NCI-H1092 (cell line): ENCODE measurements at regions not wholly inside any gene's neighbourhood (a gene's known extent, or its start where the extent isn't known, plus 50 kb on each side); places are given as distances from the start of the nearest gene placed in this dataset.
"Not testable (repeated sequence)": the region's sequence is repeated elsewhere in the genome, so short reads cannot be mapped to it uniquely, and the experiment has no call there.

Source experiments
- DNase-seq: peaks from one replicate; lab custom pipeline; 2025; lab: John Stamatoyannopoulos, UW

GRCh38 chrX:140447150-140447549 is 57.7 kb downstream of the SOX3 start:
- DNase-seq: no peak

GRCh38 chrX:140440876-140441275 is 64.0 kb downstream of the SOX3 start:
- no peak for DNase-seq

GRCh38 chrX:140439476-140439875 is 65.4 kb downstream of the SOX3 start:
- DNase-seq: no peak

- DNase-seq: no peak
Observed at GRCh38 chrX:140434347-140434746, 70.5 kb downstream of the SOX3 start.

- no peak for DNase-seq
Observed at GRCh38 chrX:140433582-140433981, 71.3 kb downstream of the SOX3 start.

GRCh38 chrX:140432346-140433175 is 72.3 kb downstream of the SOX3 start:
- no peak for DNase-seq

DNA sequence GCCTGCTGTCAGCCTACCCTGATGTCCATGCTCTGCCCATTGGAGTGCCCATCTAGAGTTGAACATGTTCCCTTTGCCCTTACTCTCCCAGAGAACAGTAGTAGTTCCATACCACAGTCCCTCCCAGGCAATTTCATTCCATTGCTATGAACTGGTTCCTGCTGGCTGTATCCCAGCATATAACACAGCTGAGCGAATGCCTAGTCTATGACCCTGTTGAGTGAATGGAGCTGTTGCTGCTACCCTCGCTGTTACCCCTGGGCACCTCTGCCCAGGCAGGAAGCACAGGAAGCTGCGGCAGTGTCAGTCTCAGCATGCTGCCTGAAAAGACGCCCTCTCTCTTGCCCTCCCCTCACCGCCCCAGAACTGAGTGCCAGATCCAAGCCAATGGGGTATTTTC is 73.3 kb downstream of the SOX3 start:
- no peak for DNase-seq

GRCh38 chrX:140425712-140426395 is 79.0 kb downstream of the SOX3 start:
- no peak for DNase-seq

DNA sequence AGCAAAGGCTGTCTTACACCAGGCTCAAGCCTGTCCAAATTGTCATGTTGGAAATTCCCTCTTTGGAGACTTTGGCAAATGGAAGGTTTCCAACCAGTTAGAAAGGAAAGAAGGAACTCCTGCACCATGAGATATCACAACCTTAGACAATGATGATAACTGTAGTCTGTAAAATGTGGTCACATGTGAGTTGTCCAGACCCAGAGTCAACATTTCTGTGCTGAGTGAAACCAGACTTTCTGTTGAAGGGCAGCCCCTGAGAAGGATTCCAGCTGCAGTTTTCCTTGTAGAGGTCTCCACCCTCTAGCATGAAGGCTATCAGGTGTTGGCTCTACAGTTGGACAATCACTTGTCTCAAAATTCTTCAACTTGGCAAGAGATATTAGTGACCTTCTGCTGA is 82.4 kb downstream of the SOX3 start:
- DNase-seq: no peak

- not testable (repeated sequence) for DNase-seq
Observed at GRCh38 chrX:140402131-140402530, 102.7 kb downstream of the SOX3 start.

- DNase-seq: not testable (repeated sequence)
Observed at GRCh38 chrX:140396326-140396725, 108.5 kb downstream of the SOX3 start.

- DNase-seq: no peak
Observed at GRCh38 chrX:140393507-140393906, 111.4 kb downstream of the SOX3 start.

DNA sequence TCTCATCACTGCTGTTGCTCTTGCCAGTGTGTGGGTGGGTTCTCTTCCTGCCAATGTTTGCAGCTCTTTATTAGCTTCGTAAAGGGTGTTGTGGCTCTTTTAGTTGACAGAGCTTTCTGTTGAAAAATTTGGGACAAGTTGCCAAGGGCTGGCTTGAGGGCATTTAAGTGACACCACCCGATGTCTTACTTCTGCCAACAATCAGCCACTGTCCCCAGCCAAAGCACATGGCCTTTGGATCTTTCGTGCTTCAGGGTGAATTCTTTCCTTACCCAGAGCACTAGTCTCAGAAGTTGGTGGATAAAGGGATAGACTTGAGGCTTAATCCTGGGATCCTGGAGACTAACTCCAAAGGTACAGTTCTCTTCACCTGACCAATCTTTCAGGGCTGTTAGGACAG is 113.6 kb downstream of the SOX3 start:
- no peak for DNase-seq

DNA sequence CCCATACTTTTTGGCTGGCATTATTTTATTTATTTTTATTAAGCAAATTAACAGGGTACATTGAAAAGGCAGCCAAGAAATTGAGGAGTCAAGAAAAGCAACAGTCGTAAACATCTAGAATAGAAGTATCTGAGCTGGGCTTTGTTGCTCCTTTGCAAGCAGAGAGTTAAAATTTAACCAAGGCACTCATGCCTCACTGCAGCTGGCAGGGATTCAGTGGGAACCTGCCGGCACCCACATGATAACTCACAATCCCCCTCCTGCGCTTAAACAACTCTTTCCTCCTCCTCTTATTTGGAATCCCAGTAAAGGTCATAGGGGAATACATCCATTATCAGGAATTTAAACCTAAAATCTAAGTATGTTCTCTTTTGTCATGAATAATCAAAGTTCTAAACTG is 115.5 kb downstream of the SOX3 start:
- no peak for DNase-seq

GRCh38 chrX:140362861-140363260 is 142.0 kb downstream of the SOX3 start:
- DNase-seq: no peak

DNA sequence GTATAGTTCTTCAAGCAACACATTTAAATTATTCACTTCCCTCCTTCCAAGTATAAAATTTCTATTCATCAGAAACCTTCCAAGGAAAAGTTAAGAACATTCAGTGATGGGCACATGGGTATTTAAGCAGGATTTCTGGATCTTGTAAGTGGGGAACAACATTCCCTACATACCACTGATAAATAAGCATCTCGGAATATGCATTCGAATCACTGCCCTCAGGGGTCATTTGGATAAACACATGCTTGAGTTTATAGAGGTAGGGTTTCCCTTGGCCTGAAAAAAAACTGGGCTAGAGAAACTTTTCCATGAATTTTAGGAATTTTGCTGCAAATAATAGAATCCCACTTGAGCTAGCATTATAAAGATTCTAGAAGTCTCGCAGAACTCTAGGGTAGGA is 143.9 kb downstream of the SOX3 start:
- no peak for DNase-seq

- DNase-seq: no peak
Observed at GRCh38 chrX:140360284-140360683, 144.6 kb downstream of the SOX3 start.

- no peak for DNase-seq
Observed at GRCh38 chrX:140355922-140356321, 148.9 kb downstream of the SOX3 start.

- no peak for DNase-seq
Observed at GRCh38 chrX:140355429-140355828, 149.4 kb downstream of the SOX3 start.

GRCh38 chrX:140354431-140355120 is 150.3 kb downstream of the SOX3 start:
- no peak for DNase-seq

GRCh38 chrX:140346729-140347128 is 158.1 kb downstream of the SOX3 start:
- DNase-seq: no peak

GRCh38 chrX:140343226-140343868 is 161.5 kb downstream of the SOX3 start:
- no peak for DNase-seq
